H9 (cell line): ENCODE measurements at regions not wholly inside any gene's neighbourhood (a gene's known extent, or its start where the extent isn't known, plus 50 kb on each side); places are given as distances from the start of the nearest gene placed in this dataset.

Source experiments
- DNase-seq: peaks from one replicate; pipeline ENCODE4 v3.0.0-alpha.2; 2017
- H2AFZ ChIP-seq: one replicate; pipeline ENCODE4 v1.6.1; 2013; ENCODE audit warnings: mild to moderate bottlenecking, low read length, control low read depth, moderate library complexity
- H2AK5ac ChIP-seq: 2 replicates; pipeline ENCODE4 v1.6.1; 2013; ENCODE audit warnings: low read length, control low read depth, mixed read lengths; ENCODE audit not compliant: insufficient read length
- H2BK120ac ChIP-seq: one replicate; pipeline ENCODE4 v1.6.1; 2013; ENCODE audit warnings: low read depth, mild to moderate bottlenecking, low read length, control low read depth, inconsistent platforms; ENCODE audit not compliant: poor library complexity, severe bottlenecking
- H2BK12ac ChIP-seq: 2 replicates; pipeline ENCODE4 v1.6.1; 2013; ENCODE audit warnings: low read length, control low read depth, mixed read lengths, low read depth; ENCODE audit not compliant: insufficient read length
- H2BK15ac ChIP-seq: 2 replicates; pipeline ENCODE4 v1.6.1; 2013; ENCODE audit warnings: low read depth, low read length, control low read depth
- H2BK20ac ChIP-seq: one replicate; pipeline ENCODE4 v1.6.1; 2013; ENCODE audit warnings: low read depth, mild to moderate bottlenecking, low read length, control low read depth, inconsistent platforms; ENCODE audit not compliant: poor library complexity, severe bottlenecking
- H2BK5ac ChIP-seq: 2 replicates; pipeline ENCODE4 v1.6.1; 2013; ENCODE audit warnings: low read length, control low read depth, mixed read lengths; ENCODE audit not compliant: insufficient read length
- H3K14ac ChIP-seq: 2 replicates; pipeline ENCODE4 v1.6.1; 2013; ENCODE audit warnings: low read length, control low read depth; ENCODE audit not compliant: insufficient read depth
- H3K18ac ChIP-seq: 2 replicates; pipeline ENCODE4 v1.6.1; 2013; ENCODE audit warnings: low read depth, mild to moderate bottlenecking, mixed read lengths, low read length, control low read depth; ENCODE audit not compliant: insufficient read length
- H3K23ac ChIP-seq: 2 replicates; pipeline ENCODE4 v1.6.1; 2013; ENCODE audit warnings: low read length, control low read depth, mixed read lengths, low read depth; ENCODE audit not compliant: insufficient read length
- H3K23me2 ChIP-seq: 2 replicates; pipeline ENCODE4 v1.6.1; 2013; ENCODE audit warnings: low read depth, mild to moderate bottlenecking, mixed read lengths, low read length, control low read depth; ENCODE audit not compliant: insufficient read length, poor library complexity, severe bottlenecking
- H3K27ac ChIP-seq: 2 replicates; pipeline ENCODE4 v1.5.1; 2013; ENCODE audit warnings: low read length, control low read depth, mixed read lengths, low read depth; ENCODE audit not compliant: insufficient read length
- H3K27me3 ChIP-seq: 2 replicates; pipeline ENCODE4 v1.6.1; 2013; ENCODE audit warnings: low read length, control low read depth, inconsistent platforms; ENCODE audit not compliant: insufficient read depth
- H3K4ac ChIP-seq: 2 replicates; pipeline ENCODE4 v1.6.1; 2013; ENCODE audit warnings: low read depth, mild to moderate bottlenecking, control low read depth, inconsistent platforms, low read length, moderate library complexity
- H3K4me1 ChIP-seq: 2 replicates; pipeline ENCODE4 v1.6.1; 2013; ENCODE audit warnings: low read length, control low read depth, inconsistent platforms; ENCODE audit not compliant: insufficient read depth
- H3K4me2 ChIP-seq: 2 replicates; pipeline ENCODE4 v1.6.1; 2013; ENCODE audit warnings: low read length, control low read depth, mixed read lengths; ENCODE audit not compliant: insufficient read length, insufficient read depth
- H3K56ac ChIP-seq: 2 replicates; pipeline ENCODE4 v1.6.1; 2013; ENCODE audit warnings: low read depth, mild to moderate bottlenecking, mixed read lengths, low read length, control low read depth; ENCODE audit not compliant: insufficient read length
- H3K79me1 ChIP-seq: 2 replicates; pipeline ENCODE4 v1.6.1; 2013; ENCODE audit warnings: low read depth, mild to moderate bottlenecking, moderate library complexity, low read length, control low read depth, inconsistent platforms; ENCODE audit not compliant: insufficient read depth, poor library complexity, severe bottlenecking
- H3K79me2 ChIP-seq: 2 replicates; pipeline ENCODE4 v1.6.1; 2013; ENCODE audit warnings: low read length, control low read depth, inconsistent platforms; ENCODE audit not compliant: insufficient read depth
- H3K9ac ChIP-seq: 2 replicates; pipeline ENCODE4 v1.6.1; 2013; ENCODE audit warnings: low read length, control low read depth, mixed read lengths; ENCODE audit not compliant: insufficient read length; ENCODE audit errors: extremely low read depth
- H3K9me3 ChIP-seq: one replicate; pipeline ENCODE4 v1.6.1; 2013; ENCODE audit warnings: low read depth, low read length, inconsistent platforms; ENCODE audit not compliant: control insufficient read depth
- H3T11ph ChIP-seq: one replicate; pipeline ENCODE4 v1.6.1; 2013; ENCODE audit warnings: mild to moderate bottlenecking, low read length, control low read depth, inconsistent platforms
- H4K20me1 ChIP-seq: one replicate; pipeline ENCODE4 v1.6.1; 2013; ENCODE audit not compliant: control insufficient read depth, insufficient read length, insufficient read depth
- H4K5ac ChIP-seq: 2 replicates; pipeline ENCODE4 v1.6.1; 2013; ENCODE audit warnings: low read depth, mild to moderate bottlenecking, mixed read lengths, low read length, control low read depth; ENCODE audit not compliant: insufficient read length
- H4K8ac ChIP-seq: replicated peaks from 2 replicates; pipeline ENCODE4 v1.6.1; 2013; ENCODE audit warnings: low read length, control low read depth, mixed read lengths, low read depth; ENCODE audit not compliant: insufficient read length
- H4K91ac ChIP-seq: 2 replicates; pipeline ENCODE4 v1.6.1; 2013; ENCODE audit warnings: low read depth, mild to moderate bottlenecking, moderate library complexity, mixed read lengths, low read length, control low read depth; ENCODE audit not compliant: insufficient read length
- H3K27ac Mint-ChIP-seq, 3 experiments: 2 replicates in 2 of 3; 3 replicates in 1 of 3; pipeline ENCODE4 v1.8.0; 2020 to 2021; ENCODE audit warnings: mixed read lengths in 3 of 3, mild to moderate bottlenecking in 1 of 3, moderate library complexity in 1 of 3
- H3K27me3 Mint-ChIP-seq: 2 replicates; pipeline ENCODE4 v1.8.0; 2021; ENCODE audit warnings: low read depth, mild to moderate bottlenecking, moderate library complexity, mixed read lengths
- H3K36me3 Mint-ChIP-seq, 3 experiments: 2 replicates in 2 of 3; 3 replicates in 1 of 3; pipeline ENCODE4 v1.8.0; 2020 to 2021; ENCODE audit warnings: low read depth in 3 of 3, mixed read lengths in 3 of 3; ENCODE audit not compliant: insufficient read depth in 1 of 3
- H3K4me1 Mint-ChIP-seq, 2 experiments: 2 replicates each; pipeline ENCODE4 v1.8.0; 2020; ENCODE audit warnings: mixed read lengths in 2 of 2
- H3K4me3 Mint-ChIP-seq, 2 experiments: 2 replicates in 1 of 2; 3 replicates in 1 of 2; pipeline ENCODE4 v1.8.0; 2020 to 2021; ENCODE audit warnings: mild to moderate bottlenecking in 2 of 2, mixed read lengths in 2 of 2, moderate library complexity in 1 of 2
- H3K9me3 Mint-ChIP-seq, 2 experiments: 2 replicates in 1 of 2; 3 replicates in 1 of 2; pipeline ENCODE4 v1.8.0; 2020; ENCODE audit warnings: mild to moderate bottlenecking in 2 of 2, mixed read lengths in 2 of 2, moderate library complexity in 1 of 2
- WGBS: extraction: QIAGEN DNeasy Blood & Tissue Kit; methylation state at CpG from one replicate; pipeline ENCODE4 v1.1.7; 2013; ENCODE audit warnings: missing lambda C conversion rate, low lambda C conversion rate, mixed read lengths; ENCODE audit not compliant: insufficient read length; ENCODE audit errors: extremely low coverage; 5-methylcytosine and 5-hydroxymethylcytosine counted together
- TF ChIP-seq, protein P1 (sequence below): fragments of 200-600 bp; sonication (generic); conservative IDR thresholded peaks from 3 replicates; pipeline ENCODE4 v1.8.0; 2021; ENCODE audit warnings: antibody characterized with exemption, mild to moderate bottlenecking

GRCh38 chr2:3075316-3075990 lies 302.2 kb downstream of the EIPR1 start:
- H3K4ac ChIP-seq, result no peak overlapping the region
- H4K20me1 ChIP-seq, result no peaks in the 10 kb centered on the region
- Mint-ChIP-seq H3K27ac (no peak overlapping the region; a peak in 1 of 7 replicates), H3K27me3 (peaks cover 1% of the 10 kb centered on the region), H3K36me3 (peaks cover 0 to 2% (median 0%) of the 10 kb centered on the region in 3 experiments; a peak in 1 of 7 replicates), H3K4me3 (no peak overlapping the region), H3K4me1 (peaks cover 9 to 11% of the 10 kb centered on the region in 2 experiments), H3K9me3 (no peaks in the 10 kb centered on the region)
- H3K18ac ChIP-seq, result no peak overlapping the region
- H2BK5ac ChIP-seq, result no peak overlapping the region
- no peaks in the 10 kb centered on the region for H3K9me3 ChIP-seq
- H2BK12ac ChIP-seq, result no peak overlapping the region
- no peaks in the 10 kb centered on the region for H3K27me3 ChIP-seq
- no peaks in the 10 kb centered on the region for H3K23me2 ChIP-seq
- H3K79me2 ChIP-seq, result no peaks in the 10 kb centered on the region
- H2BK20ac ChIP-seq, result no peak overlapping the region
- no peak overlapping the region for H3K23ac ChIP-seq
- no peaks in the 10 kb centered on the region for H3K79me1 ChIP-seq
- no peak overlapping the region for H3K56ac ChIP-seq
- no peak overlapping the region for H3K14ac ChIP-seq
- H2BK15ac ChIP-seq, result no peak overlapping the region
- no peak overlapping the region for H4K8ac ChIP-seq
- no peak overlapping the region for H3K4me2 ChIP-seq
- H2AFZ ChIP-seq, result no peak overlapping the region
- H2AK5ac ChIP-seq, result no peak overlapping the region
- no peaks in the 10 kb centered on the region for H3K4me1 ChIP-seq
- no peak for DNase-seq
- no CpG with 5 or more reads among the region's 11 CpGs for WGBS
- H4K91ac ChIP-seq, result no peak overlapping the region
- TF ChIP-seq, protein P1, sequence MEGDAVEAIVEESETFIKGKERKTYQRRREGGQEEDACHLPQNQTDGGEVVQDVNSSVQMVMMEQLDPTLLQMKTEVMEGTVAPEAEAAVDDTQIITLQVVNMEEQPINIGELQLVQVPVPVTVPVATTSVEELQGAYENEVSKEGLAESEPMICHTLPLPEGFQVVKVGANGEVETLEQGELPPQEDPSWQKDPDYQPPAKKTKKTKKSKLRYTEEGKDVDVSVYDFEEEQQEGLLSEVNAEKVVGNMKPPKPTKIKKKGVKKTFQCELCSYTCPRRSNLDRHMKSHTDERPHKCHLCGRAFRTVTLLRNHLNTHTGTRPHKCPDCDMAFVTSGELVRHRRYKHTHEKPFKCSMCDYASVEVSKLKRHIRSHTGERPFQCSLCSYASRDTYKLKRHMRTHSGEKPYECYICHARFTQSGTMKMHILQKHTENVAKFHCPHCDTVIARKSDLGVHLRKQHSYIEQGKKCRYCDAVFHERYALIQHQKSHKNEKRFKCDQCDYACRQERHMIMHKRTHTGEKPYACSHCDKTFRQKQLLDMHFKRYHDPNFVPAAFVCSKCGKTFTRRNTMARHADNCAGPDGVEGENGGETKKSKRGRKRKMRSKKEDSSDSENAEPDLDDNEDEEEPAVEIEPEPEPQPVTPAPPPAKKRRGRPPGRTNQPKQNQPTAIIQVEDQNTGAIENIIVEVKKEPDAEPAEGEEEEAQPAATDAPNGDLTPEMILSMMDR, result no peak
- H4K5ac ChIP-seq, result no peak overlapping the region
- no peak overlapping the region for H2BK120ac ChIP-seq
- no peak overlapping the region for H3T11ph ChIP-seq
- no peak overlapping the region for H3K9ac ChIP-seq
- no peak overlapping the region for H3K27ac ChIP-seq
